Activated naive CD8-positive, alpha-beta T cell (primary cell): ENCODE measurements at regions not wholly inside any gene's neighbourhood (a gene's known extent, or its start where the extent isn't known, plus 50 kb on each side); places are given as distances from the start of the nearest gene placed in this dataset.

Experiments
- H3K27ac Mint-ChIP-seq: one replicate; pipeline ENCODE4 v1.8.0; 2021; ENCODE audit warnings: mixed read lengths
- H3K27me3 Mint-ChIP-seq: one replicate; pipeline ENCODE4 v1.8.0; 2021; ENCODE audit warnings: mixed read lengths
- H3K36me3 Mint-ChIP-seq: one replicate; pipeline ENCODE4 v1.8.0; 2021; ENCODE audit warnings: mixed read lengths
- H3K4me1 Mint-ChIP-seq: one replicate; pipeline ENCODE4 v1.8.0; 2021; ENCODE audit warnings: low read depth, mixed read lengths
- H3K4me3 Mint-ChIP-seq: one replicate; pipeline ENCODE4 v1.8.0; 2021; ENCODE audit warnings: mild to moderate bottlenecking, mixed read lengths
- H3K9me3 Mint-ChIP-seq: one replicate; pipeline ENCODE4 v1.8.0; 2021; ENCODE audit warnings: low read depth, mixed read lengths

DNA sequence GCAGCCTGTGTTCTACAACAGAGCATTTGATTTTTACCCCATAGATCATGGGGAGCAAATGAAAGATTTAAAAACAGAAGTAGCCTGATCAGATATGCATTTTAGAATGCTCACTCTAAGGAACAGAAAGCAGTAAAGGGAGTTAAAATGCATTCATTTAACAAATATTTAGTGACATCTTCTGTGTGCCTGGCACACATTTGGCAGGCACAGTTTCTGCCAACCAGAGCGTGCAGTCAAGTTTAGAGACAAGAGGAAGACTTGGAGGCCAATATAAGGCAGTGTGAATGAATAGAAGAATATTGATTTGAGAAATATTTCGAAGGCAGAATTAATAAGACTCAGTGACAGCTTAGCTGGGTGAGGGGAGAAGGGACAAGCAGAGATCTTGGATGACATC, 210.1 kb downstream of the KDR start:
- Mint-ChIP-seq H3K36me3 (no peaks in the 10 kb centered on the region), H3K9me3 (no peaks in the 10 kb centered on the region), H3K27ac (no peak overlapping the region), H3K4me3 (no peak overlapping the region), H3K27me3 (no peaks in the 10 kb centered on the region), H3K4me1 (no peaks in the 10 kb centered on the region)

DNA sequence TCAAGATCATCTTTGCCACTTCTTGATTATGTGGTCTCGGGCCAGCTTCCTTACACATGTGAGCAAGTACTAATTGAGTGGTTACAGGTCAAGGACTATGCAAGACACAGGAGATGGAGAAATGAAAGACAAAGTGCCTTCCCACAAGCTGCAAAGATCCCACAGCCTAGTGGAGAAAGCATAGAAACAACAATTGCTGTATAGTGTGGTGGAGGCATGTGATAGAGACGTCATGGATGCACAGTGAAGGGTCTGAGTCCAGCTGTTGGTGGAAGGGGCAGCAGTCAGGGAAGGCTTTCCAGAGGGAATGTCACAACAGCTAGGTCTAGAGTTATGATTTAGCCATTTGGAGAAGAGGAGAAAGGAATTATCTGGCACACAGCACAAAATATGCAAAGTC, 210.6 kb downstream of the KDR start:
- Mint-ChIP-seq H3K4me1 (no peaks in the 10 kb centered on the region), H3K9me3 (no peaks in the 10 kb centered on the region), H3K36me3 (no peaks in the 10 kb centered on the region), H3K27ac (no peak overlapping the region), H3K27me3 (no peaks in the 10 kb centered on the region), H3K4me3 (no peak overlapping the region)

GRCh38 chr4:54913751-54914526, 211.5 kb downstream of the KDR start:
- H3K27ac Mint-ChIP-seq: no peak overlapping the region
- H3K4me1 Mint-ChIP-seq: no peaks in the 10 kb centered on the region
- no peak overlapping the region for H3K4me3 Mint-ChIP-seq
- no peaks in the 10 kb centered on the region for H3K36me3 Mint-ChIP-seq
- H3K27me3 Mint-ChIP-seq: no peaks in the 10 kb centered on the region
- H3K9me3 Mint-ChIP-seq: no peaks in the 10 kb centered on the region

DNA sequence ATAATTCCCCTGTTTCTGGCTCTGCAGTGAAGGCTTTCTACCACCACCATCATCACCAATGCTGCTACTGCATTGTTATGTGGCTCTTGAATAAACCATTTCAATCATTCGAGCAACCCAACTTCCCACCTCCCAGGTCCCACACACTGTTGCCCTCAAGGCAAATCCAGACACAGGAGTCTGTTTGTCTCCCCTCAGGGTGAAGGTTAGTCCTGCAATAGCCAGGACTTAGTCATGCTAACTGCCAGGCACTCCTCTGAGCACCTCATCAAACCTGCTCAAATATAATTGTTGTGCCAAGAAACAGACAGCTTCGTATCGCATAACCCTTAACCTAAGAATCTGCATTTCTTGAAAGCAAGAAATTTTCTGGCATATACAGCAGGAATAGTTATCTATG, 213.2 kb downstream of the KDR start:
- Mint-ChIP-seq H3K4me3 (no peak overlapping the region), H3K9me3 (peaks cover 5% of the 10 kb centered on the region), H3K27ac (no peak overlapping the region), H3K27me3 (no peaks in the 10 kb centered on the region), H3K36me3 (peaks cover 3% of the 10 kb centered on the region), H3K4me1 (no peaks in the 10 kb centered on the region)

GRCh38 chr4:54909961-54910360, 215.4 kb downstream of the KDR start:
- H3K27me3 Mint-ChIP-seq: no peaks in the 10 kb centered on the region
- no peak overlapping the region for H3K27ac Mint-ChIP-seq
- H3K4me1 Mint-ChIP-seq: no peaks in the 10 kb centered on the region
- peaks cover 10% of the 10 kb centered on the region for H3K9me3 Mint-ChIP-seq
- peaks cover 3% of the 10 kb centered on the region for H3K36me3 Mint-ChIP-seq
- no peak overlapping the region for H3K4me3 Mint-ChIP-seq

DNA sequence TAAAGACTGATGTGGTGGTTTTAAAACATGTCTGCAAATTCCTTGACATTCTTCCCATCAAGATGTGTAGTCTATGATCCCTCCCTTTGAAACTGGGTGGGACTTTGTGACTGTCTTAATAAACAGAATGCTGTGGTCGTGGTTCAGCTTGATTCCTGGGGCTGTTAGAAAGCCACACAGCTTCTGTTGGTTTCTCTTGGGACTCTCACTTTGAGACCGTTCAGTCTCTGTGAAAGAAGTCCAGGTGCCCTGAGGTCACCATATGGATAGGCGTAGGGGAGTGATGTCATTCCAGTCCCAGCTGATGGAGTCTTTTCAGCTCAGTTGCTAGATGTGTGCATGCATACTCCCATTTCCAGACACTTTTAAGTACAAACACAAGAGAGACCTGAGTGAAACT, 216.6 kb downstream of the KDR start:
- H3K27ac Mint-ChIP-seq: no peak overlapping the region
- peaks cover 10% of the 10 kb centered on the region for H3K9me3 Mint-ChIP-seq
- no peak overlapping the region for H3K4me3 Mint-ChIP-seq
- no peaks in the 10 kb centered on the region for H3K4me1 Mint-ChIP-seq
- peaks cover 3% of the 10 kb centered on the region for H3K36me3 Mint-ChIP-seq
- no peaks in the 10 kb centered on the region for H3K27me3 Mint-ChIP-seq

GRCh38 chr4:54904953-54905352, 220.4 kb downstream of the KDR start:
- Mint-ChIP-seq H3K9me3 (peaks cover 10% of the 10 kb centered on the region), H3K27me3 (no peaks in the 10 kb centered on the region), H3K4me1 (no peaks in the 10 kb centered on the region), H3K36me3 (peaks cover 3% of the 10 kb centered on the region), H3K27ac (no peak overlapping the region), H3K4me3 (no peak overlapping the region)

DNA sequence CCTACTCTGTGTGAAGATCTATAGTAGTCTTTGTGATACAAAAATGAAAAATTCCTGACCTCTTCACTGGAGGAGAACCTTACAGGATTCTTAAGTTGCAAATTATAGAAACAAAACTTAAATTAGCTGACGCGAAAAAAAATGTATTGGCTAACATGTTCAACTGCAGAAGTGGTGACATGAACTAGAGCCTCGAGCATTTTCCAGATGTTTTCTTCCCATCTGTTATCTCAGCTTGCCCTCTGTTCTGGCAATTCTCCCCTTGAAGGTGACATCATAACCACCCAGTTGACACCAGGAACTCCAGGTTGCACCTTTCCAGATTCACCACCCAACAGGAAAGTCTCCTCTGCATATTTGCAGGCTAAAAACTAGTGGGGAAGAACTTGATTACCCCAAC, 222.4 kb downstream of the KDR start:
- H3K27me3 Mint-ChIP-seq: no peaks in the 10 kb centered on the region
- H3K4me1 Mint-ChIP-seq: no peaks in the 10 kb centered on the region
- peaks cover 10% of the 10 kb centered on the region for H3K9me3 Mint-ChIP-seq
- peaks cover 3% of the 10 kb centered on the region for H3K36me3 Mint-ChIP-seq
- no peak overlapping the region for H3K4me3 Mint-ChIP-seq
- H3K27ac Mint-ChIP-seq: no peak overlapping the region

DNA sequence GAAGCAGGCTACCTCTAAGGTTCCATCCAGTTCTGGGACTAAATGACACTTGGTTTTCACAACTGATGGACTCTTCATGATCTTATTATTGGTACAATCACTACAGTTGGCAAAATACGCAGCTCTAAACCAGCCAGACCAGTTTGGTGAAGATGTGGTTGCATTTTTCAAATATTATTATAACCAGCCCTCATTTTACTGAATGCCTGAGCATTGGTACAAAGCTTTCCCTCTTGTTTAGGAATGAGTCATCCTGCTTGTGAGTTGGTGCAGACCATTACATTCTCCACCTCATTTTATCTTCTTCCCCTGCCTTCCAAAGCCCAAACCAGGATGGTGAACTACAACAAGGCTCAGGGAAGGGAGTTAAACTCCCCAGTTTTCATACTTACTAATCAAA, 223.1 kb downstream of the KDR start:
- no peak overlapping the region for H3K4me3 Mint-ChIP-seq
- H3K4me1 Mint-ChIP-seq: no peaks in the 10 kb centered on the region
- no peaks in the 10 kb centered on the region for H3K27me3 Mint-ChIP-seq
- peaks cover 5% of the 10 kb centered on the region for H3K9me3 Mint-ChIP-seq
- no peak overlapping the region for H3K27ac Mint-ChIP-seq
- no peaks in the 10 kb centered on the region for H3K36me3 Mint-ChIP-seq

GRCh38 chr4:54901202-54901601, 224.2 kb downstream of the KDR start:
- H3K4me1 Mint-ChIP-seq: no peaks in the 10 kb centered on the region
- H3K27ac Mint-ChIP-seq: no peak overlapping the region
- H3K9me3 Mint-ChIP-seq: peaks cover 3% of the 10 kb centered on the region
- no peak overlapping the region for H3K4me3 Mint-ChIP-seq
- no peaks in the 10 kb centered on the region for H3K27me3 Mint-ChIP-seq
- H3K36me3 Mint-ChIP-seq: no peaks in the 10 kb centered on the region

DNA sequence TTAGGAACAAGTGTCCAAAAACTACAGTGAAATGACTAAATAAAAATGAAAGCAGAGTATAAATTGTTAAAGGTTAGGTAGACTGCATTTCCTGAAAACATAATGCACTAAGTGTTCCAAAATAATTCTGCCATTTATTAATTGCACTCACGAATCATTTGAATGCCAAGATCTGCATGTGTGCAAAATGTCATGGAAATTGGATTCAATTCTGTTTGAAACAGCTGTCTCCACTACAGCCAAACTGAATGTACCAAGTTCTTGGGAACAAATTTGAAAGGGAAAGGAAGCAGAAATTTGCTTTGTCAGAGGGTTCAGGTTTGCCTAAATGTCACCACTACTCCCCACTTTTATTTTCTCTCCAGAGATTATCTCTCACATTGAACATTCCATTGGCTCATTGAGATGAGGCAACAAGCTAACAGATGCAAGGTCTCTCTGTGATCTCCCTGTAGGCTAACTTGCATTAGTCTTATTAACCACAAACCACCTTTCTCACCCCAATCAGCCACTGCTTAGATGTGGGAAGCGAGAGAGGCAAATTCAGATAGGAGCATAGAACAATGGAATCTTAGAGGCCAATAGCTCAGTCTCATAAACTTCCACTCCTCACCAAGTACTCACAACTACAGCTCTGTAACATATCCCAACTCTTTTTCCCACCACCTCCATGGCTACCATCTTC, 226.6 kb downstream of the KDR start:
- Mint-ChIP-seq H3K27me3 (no peaks in the 10 kb centered on the region), H3K4me3 (no peak overlapping the region), H3K9me3 (no peaks in the 10 kb centered on the region), H3K27ac (no peak overlapping the region), H3K4me1 (no peaks in the 10 kb centered on the region), H3K36me3 (no peaks in the 10 kb centered on the region)

- Mint-ChIP-seq H3K36me3 (no peaks in the 10 kb centered on the region), H3K27me3 (no peaks in the 10 kb centered on the region), H3K9me3 (no peaks in the 10 kb centered on the region), H3K4me3 (no peak overlapping the region), H3K27ac (no peak overlapping the region), H3K4me1 (no peaks in the 10 kb centered on the region)
Measured at GRCh38 chr4:54898056-54898562, 227.3 kb downstream of the KDR start.

DNA sequence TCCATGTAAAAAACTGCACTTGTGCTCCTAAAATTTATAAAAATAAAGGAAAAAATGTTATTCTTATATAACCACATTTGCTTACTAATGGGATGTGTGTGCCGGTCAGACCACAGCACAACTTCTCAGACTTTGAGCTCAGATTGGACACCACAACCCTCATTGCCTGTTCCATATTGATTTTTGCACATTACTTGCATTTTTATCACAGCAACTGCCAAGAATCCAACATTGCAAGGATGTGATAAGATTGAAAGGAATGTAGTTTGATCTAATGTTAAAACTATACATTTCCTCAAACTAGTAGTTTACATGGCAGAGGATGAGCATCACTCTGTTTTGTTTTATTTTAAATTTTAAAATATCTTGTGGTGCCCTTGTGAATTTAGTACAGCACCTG, 227.8 kb downstream of the KDR start:
- no peaks in the 10 kb centered on the region for H3K9me3 Mint-ChIP-seq
- no peaks in the 10 kb centered on the region for H3K27me3 Mint-ChIP-seq
- no peak overlapping the region for H3K27ac Mint-ChIP-seq
- no peak overlapping the region for H3K4me3 Mint-ChIP-seq
- no peaks in the 10 kb centered on the region for H3K36me3 Mint-ChIP-seq
- H3K4me1 Mint-ChIP-seq: no peaks in the 10 kb centered on the region

DNA sequence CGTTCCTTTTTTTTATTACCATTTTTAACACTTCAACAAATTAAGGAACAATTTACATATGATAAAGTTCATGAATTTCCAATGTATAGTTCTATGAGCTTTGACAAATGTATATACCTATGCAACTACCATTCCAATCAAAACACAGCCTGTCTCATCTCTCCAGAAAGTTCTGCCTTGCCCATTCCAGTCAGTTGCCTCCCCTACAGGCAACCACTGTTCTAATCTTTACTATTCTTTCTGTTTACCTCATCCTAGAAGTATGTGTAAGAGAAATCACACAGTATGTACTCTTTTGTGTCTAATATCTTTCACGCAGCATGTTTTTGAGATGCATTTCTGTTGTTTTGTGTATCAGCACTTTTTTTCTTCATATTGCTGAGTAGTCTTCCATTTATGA, 224.9 kb downstream of the KIT start:
- Mint-ChIP-seq H3K27me3 (peaks cover 2% of the 10 kb centered on the region), H3K4me1 (no peaks in the 10 kb centered on the region), H3K4me3 (no peak overlapping the region), H3K36me3 (no peaks in the 10 kb centered on the region), H3K27ac (no peak overlapping the region), H3K9me3 (no peaks in the 10 kb centered on the region)

GRCh38 chr4:54879576-54879975, 221.8 kb downstream of the KIT start:
- no peak overlapping the region for H3K27ac Mint-ChIP-seq
- no peaks in the 10 kb centered on the region for H3K4me1 Mint-ChIP-seq
- no peak overlapping the region for H3K4me3 Mint-ChIP-seq
- peaks cover 4% of the 10 kb centered on the region for H3K36me3 Mint-ChIP-seq
- no peaks in the 10 kb centered on the region for H3K27me3 Mint-ChIP-seq
- no peaks in the 10 kb centered on the region for H3K9me3 Mint-ChIP-seq

DNA sequence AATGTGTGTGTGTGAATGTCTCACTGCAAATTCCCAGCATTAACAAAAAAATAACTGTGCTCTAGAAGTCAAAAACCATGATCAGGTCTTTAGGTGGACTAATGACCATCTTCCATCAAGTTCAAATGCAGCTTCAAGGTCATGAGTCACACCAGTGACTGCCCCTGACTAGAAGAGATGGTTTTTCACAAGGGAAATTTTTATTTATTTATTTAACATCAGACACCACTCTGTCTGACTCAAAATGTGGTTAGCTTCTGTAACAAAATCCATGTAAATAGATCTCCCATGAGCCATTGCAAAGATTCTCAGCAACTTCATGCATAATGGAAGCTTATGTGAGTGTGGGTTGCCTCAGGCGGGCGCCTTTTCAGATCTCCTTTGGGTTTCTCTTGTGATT, 219.2 kb downstream of the KIT start:
- Mint-ChIP-seq H3K9me3 (no peaks in the 10 kb centered on the region), H3K36me3 (peaks cover 4% of the 10 kb centered on the region), H3K27me3 (no peaks in the 10 kb centered on the region), H3K27ac (no peak overlapping the region), H3K4me1 (no peaks in the 10 kb centered on the region), H3K4me3 (no peak overlapping the region)
